Activated B cell treated with CpG ODN at 0.5 μM for 24 hours (primary cell): ENCODE measurements at regions not wholly inside any gene's neighbourhood (a gene's known extent, or its start where the extent isn't known, plus 50 kb on each side); places are given as distances from the start of the nearest gene placed in this dataset.

Experiments used
- ATAC-seq: fragments of 200-7000 bp; cut with Tn5 transposase; one replicate; pipeline ENCODE4 v1.10.0; 2021; ENCODE audit warnings: low read depth, mild to moderate bottlenecking, moderate library complexity
- CTCF ChIA-PET: fragments of 350-600 bp; sonication (Branson Sonifier 250); formaldehyde crosslinking; loops from one replicate; lab custom pipeline; 2021; ENCODE audit warnings: antibody characterized with exemption; lab: Charles Lee
- POLR2A ChIA-PET: fragments of 350-600 bp; sonication (Branson Sonifier 250); formaldehyde crosslinking; loops from one replicate; lab custom pipeline; 2021; ENCODE audit warnings: antibody characterized with exemption; lab: Charles Lee
- DNase-seq: peaks from one replicate; pipeline ENCODE4 v3.0.0; 2022
- H3K27ac Mint-ChIP-seq: one replicate; pipeline ENCODE4 v1.8.0; 2020; ENCODE audit warnings: mixed read lengths
- H3K27me3 Mint-ChIP-seq: one replicate; pipeline ENCODE4 v1.8.0; 2021; ENCODE audit warnings: mixed read lengths
- H3K36me3 Mint-ChIP-seq: one replicate; pipeline ENCODE4 v1.8.0; 2021; ENCODE audit warnings: low read depth, mixed read lengths
- H3K4me1 Mint-ChIP-seq: one replicate; pipeline ENCODE4 v1.8.0; 2021; ENCODE audit warnings: mixed read lengths
- H3K4me3 Mint-ChIP-seq: one replicate; pipeline ENCODE4 v1.8.0; 2020; ENCODE audit warnings: mild to moderate bottlenecking, mixed read lengths
- H3K9me3 Mint-ChIP-seq: one replicate; pipeline ENCODE4 v1.8.0; 2020; ENCODE audit warnings: mixed read lengths
- CTCF ChIP-seq: fragments of 200-600 bp; IDR thresholded peaks from one replicate; pipeline ENCODE4 v1.8.0; 2022; ENCODE audit warnings: antibody characterized with exemption, mild to moderate bottlenecking
- intact Hi-C: fragments of 100-400 bp; cut with micrococcal nuclease; formaldehyde crosslinking; loops from one replicate; pipeline ENCODE4 v1.15.1; 2024

- POLR2A ChIA-PET: no interaction called here
- intact Hi-C loops: no loop called here
- ATAC-seq (no peak), DNase-seq (no peak)
- H3K4me1 Mint-ChIP-seq: no peaks in the 10 kb centered on the region
- H3K36me3 Mint-ChIP-seq: no peaks in the 10 kb centered on the region
- H3K27ac Mint-ChIP-seq: no peak overlapping the region
- CTCF ChIA-PET: no interaction called here
- H3K27me3 Mint-ChIP-seq: no peaks in the 10 kb centered on the region
- no peak overlapping the region for H3K4me3 Mint-ChIP-seq
- H3K9me3 Mint-ChIP-seq: no peaks in the 10 kb centered on the region
- TF ChIP-seq CTCF: no peak
These were observed 248.6 kb upstream of the DAPK1 start for GRCh38 chr9:87249029-87249428.

GRCh38 chr9:87250205-87250604, 247.5 kb upstream of the DAPK1 start:
- no peak for ATAC-seq
- no peaks in the 10 kb centered on the region for H3K9me3 Mint-ChIP-seq
- H3K4me1 Mint-ChIP-seq: no peaks in the 10 kb centered on the region
- H3K27ac Mint-ChIP-seq: no peak overlapping the region
- no peak overlapping the region for H3K4me3 Mint-ChIP-seq
- CTCF ChIA-PET: no interaction called here
- H3K36me3 Mint-ChIP-seq: no peaks in the 10 kb centered on the region
- POLR2A ChIA-PET: no interaction called here
- no peak for TF ChIP-seq CTCF
- intact Hi-C loops: no loop called here
- no peaks in the 10 kb centered on the region for H3K27me3 Mint-ChIP-seq
- no peak for DNase-seq

- POLR2A ChIA-PET: no interaction called here
- H3K4me3 Mint-ChIP-seq: no peak overlapping the region
- ATAC-seq (no peak), DNase-seq (no peak)
- CTCF ChIA-PET: no interaction called here
- no peaks in the 10 kb centered on the region for H3K36me3 Mint-ChIP-seq
- intact Hi-C loops: no loop called here
- no peaks in the 10 kb centered on the region for H3K9me3 Mint-ChIP-seq
- no peak for TF ChIP-seq CTCF
- peaks cover 2% of the 10 kb centered on the region for H3K27me3 Mint-ChIP-seq
- H3K27ac Mint-ChIP-seq: no peak overlapping the region
- no peaks in the 10 kb centered on the region for H3K4me1 Mint-ChIP-seq
These were observed 242.1 kb upstream of the DAPK1 start for GRCh38 chr9:87255431-87256155.

- intact Hi-C loops: no loop called here
- CTCF ChIA-PET: no interaction called here
- H3K4me1 Mint-ChIP-seq: no peaks in the 10 kb centered on the region
- no peak for DNase-seq
- POLR2A ChIA-PET: no interaction called here
- TF ChIP-seq CTCF: no peak
- no peaks in the 10 kb centered on the region for H3K36me3 Mint-ChIP-seq
- H3K9me3 Mint-ChIP-seq: no peaks in the 10 kb centered on the region
- ATAC-seq: no peak
- H3K27ac Mint-ChIP-seq: no peak overlapping the region
- no peak overlapping the region for H3K4me3 Mint-ChIP-seq
- peaks cover 2% of the 10 kb centered on the region for H3K27me3 Mint-ChIP-seq
These were observed 240.7 kb upstream of the DAPK1 start for GRCh38 chr9:87256973-87257372.

- Mint-ChIP-seq H3K27ac (no peak overlapping the region), H3K4me1 (no peaks in the 10 kb centered on the region), H3K4me3 (no peak overlapping the region), H3K27me3 (peaks cover 2% of the 10 kb centered on the region), H3K9me3 (no peaks in the 10 kb centered on the region), H3K36me3 (no peaks in the 10 kb centered on the region)
- CTCF ChIA-PET: no interaction called here
- TF ChIP-seq CTCF: no peak
- no peak for ATAC-seq
- DNase-seq: no peak
- intact Hi-C loops: no loop called here
- POLR2A ChIA-PET: no interaction called here
These were observed 237.8 kb upstream of the DAPK1 start for GRCh38 chr9:87259543-87260518.
